ENCODE measurements at regions not wholly inside any gene's neighbourhood (a gene's known extent, or its start where the extent isn't known, plus 50 kb on each side); places are given as distances from the start of the nearest gene placed in this dataset.

- TF ChIP-seq, protein P1, sequence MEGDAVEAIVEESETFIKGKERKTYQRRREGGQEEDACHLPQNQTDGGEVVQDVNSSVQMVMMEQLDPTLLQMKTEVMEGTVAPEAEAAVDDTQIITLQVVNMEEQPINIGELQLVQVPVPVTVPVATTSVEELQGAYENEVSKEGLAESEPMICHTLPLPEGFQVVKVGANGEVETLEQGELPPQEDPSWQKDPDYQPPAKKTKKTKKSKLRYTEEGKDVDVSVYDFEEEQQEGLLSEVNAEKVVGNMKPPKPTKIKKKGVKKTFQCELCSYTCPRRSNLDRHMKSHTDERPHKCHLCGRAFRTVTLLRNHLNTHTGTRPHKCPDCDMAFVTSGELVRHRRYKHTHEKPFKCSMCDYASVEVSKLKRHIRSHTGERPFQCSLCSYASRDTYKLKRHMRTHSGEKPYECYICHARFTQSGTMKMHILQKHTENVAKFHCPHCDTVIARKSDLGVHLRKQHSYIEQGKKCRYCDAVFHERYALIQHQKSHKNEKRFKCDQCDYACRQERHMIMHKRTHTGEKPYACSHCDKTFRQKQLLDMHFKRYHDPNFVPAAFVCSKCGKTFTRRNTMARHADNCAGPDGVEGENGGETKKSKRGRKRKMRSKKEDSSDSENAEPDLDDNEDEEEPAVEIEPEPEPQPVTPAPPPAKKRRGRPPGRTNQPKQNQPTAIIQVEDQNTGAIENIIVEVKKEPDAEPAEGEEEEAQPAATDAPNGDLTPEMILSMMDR (IDR thresholded peaks at IDR 0.05): no peak
- TF ChIP-seq, protein P2, sequence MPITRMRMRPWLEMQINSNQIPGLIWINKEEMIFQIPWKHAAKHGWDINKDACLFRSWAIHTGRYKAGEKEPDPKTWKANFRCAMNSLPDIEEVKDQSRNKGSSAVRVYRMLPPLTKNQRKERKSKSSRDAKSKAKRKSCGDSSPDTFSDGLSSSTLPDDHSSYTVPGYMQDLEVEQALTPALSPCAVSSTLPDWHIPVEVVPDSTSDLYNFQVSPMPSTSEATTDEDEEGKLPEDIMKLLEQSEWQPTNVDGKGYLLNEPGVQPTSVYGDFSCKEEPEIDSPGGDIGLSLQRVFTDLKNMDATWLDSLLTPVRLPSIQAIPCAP (CRISPR knock-in tag; IDR thresholded peaks at IDR 0.05): no peak
- TF ChIP-seq GTF2I (CRISPR knock-in tag; conservative IDR thresholded peaks at IDR 0.05) (no peak), NFYB (CRISPR knock-in tag; conservative IDR thresholded peaks at IDR 0.05; ENCODE audit: low read depth) (no peak), TCF7 (CRISPR knock-in tag; IDR thresholded peaks at IDR 0.05; ENCODE audit: low read depth) (no peak), ARID4B (CRISPR knock-in tag; IDR thresholded peaks at IDR 0.05; ENCODE audit: borderline replicate concordance) (no peak), MXD4 (CRISPR knock-in tag; IDR thresholded peaks at IDR 0.05; ENCODE audit: borderline replicate concordance) (no peak), ATF3 (CRISPR knock-in tag; conservative IDR thresholded peaks at IDR 0.05) (no peak), JUN (CRISPR knock-in tag; IDR thresholded peaks at IDR 0.05) (no peak), RELA (CRISPR knock-in tag; IDR thresholded peaks at IDR 0.05; ENCODE audit: borderline replicate concordance) (no peak)
- TF ChIP-seq, protein P3, sequence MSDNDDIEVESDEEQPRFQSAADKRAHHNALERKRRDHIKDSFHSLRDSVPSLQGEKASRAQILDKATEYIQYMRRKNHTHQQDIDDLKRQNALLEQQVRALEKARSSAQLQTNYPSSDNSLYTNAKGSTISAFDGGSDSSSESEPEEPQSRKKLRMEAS (CRISPR knock-in tag; IDR thresholded peaks at IDR 0.05): no peak
Observed at GRCh38 chr12:124653169-124653931, 85.9 kb upstream of the NCOR2 start.

Data from WTC11 (cell line).